HEK293T (cell line): ENCODE measurements at regions not wholly inside any gene's neighbourhood (a gene's known extent, or its start where the extent isn't known, plus 50 kb on each side); places are given as distances from the start of the nearest gene placed in this dataset.

Source experiments
- BHLHE40 ChIP-seq: fragments of 450-650 bp; IDR thresholded peaks from 2 replicates; pipeline ENCODE4 v1.6.1; 2016; ENCODE audit warnings: mild to moderate bottlenecking, moderate library complexity, borderline replicate concordance
- TF ChIP-seq, protein P1 (sequence below): fragments of 450-650 bp; IDR thresholded peaks from 2 replicates; pipeline ENCODE4 v1.6.1; 2016

GRCh38 chr5:6085341-6085860 lies 292.9 kb downstream of the MED10 start:
- TF ChIP-seq, protein P1, sequence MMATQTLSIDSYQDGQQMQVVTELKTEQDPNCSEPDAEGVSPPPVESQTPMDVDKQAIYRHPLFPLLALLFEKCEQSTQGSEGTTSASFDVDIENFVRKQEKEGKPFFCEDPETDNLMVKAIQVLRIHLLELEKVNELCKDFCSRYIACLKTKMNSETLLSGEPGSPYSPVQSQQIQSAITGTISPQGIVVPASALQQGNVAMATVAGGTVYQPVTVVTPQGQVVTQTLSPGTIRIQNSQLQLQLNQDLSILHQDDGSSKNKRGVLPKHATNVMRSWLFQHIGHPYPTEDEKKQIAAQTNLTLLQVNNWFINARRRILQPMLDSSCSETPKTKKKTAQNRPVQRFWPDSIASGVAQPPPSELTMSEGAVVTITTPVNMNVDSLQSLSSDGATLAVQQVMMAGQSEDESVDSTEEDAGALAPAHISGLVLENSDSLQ, result no peak
- no peak for TF ChIP-seq BHLHE40
